ENCODE measurements at regions not wholly inside any gene's neighbourhood (a gene's known extent, or its start where the extent isn't known, plus 50 kb on each side); places are given as distances from the start of the nearest gene placed in this dataset.
"Not testable (repeated sequence)": the region's sequence is repeated elsewhere in the genome, so short reads cannot be mapped to it uniquely, and the experiment has no call there.

- not testable (repeated sequence) for DNase-seq (ENCODE audit: low spot score)
- ATAC-seq (ENCODE audit: low FRiP score) = peak; percentile 12
These were observed 50.2 kb upstream of the FCGR2A start for GRCh38 chr1:161454865-161455707.

GRCh38 chr1:161453950-161454864 is 51.0 kb upstream of the FCGR2A start:
- not testable (repeated sequence) for DNase-seq (ENCODE audit: low spot score)
- ATAC-seq (ENCODE audit: low FRiP score) = peak; percentile 44

GRCh38 chr1:161451698-161452348 is 53.4 kb upstream of the FCGR2A start:
- ATAC-seq (ENCODE audit: low FRiP score) = peak; percentile 34
- DNase-seq (ENCODE audit: low spot score) = not testable (repeated sequence)

GRCh38 chr1:161447760-161448332 is 57.4 kb upstream of the FCGR2A start:
- not testable (repeated sequence) for DNase-seq (ENCODE audit: low spot score)
- ATAC-seq (ENCODE audit: low FRiP score) = peak; percentile 5

- ATAC-seq (ENCODE audit: low FRiP score) = peak; percentile 7
These were observed 58.1 kb upstream of the FCGR2A start for GRCh38 chr1:161447040-161447759.

GRCh38 chr1:161444725-161445124 is 60.5 kb upstream of the FCGR2A start:
- ATAC-seq (ENCODE audit: low FRiP score) = peak; percentile 34
- not testable (repeated sequence) for DNase-seq (ENCODE audit: low spot score)

More at GRCh38 chr1:161447040-161447759, 58.1 kb upstream of the FCGR2A start:
- DNase-seq (ENCODE audit: low spot score) = not testable (repeated sequence)

GRCh38 chr1:161444255-161444654 is 61.0 kb upstream of the FCGR2A start:
- ATAC-seq (ENCODE audit: low FRiP score); DNase-seq (ENCODE audit: low spot score): not testable (repeated sequence)

- DNase-seq (ENCODE audit: low spot score) (no peak), ATAC-seq (ENCODE audit: low FRiP score) (no peak)
These were observed 64.9 kb upstream of the FCGR2A start for GRCh38 chr1:161440312-161440894.

GRCh38 chr1:161439280-161440232 is 65.7 kb upstream of the FCGR2A start:
- DNase-seq (ENCODE audit: low spot score) = no peak
- no peak for ATAC-seq (ENCODE audit: low FRiP score)
- TF ChIP-seq CTCF (IDR thresholded peaks at IDR 0.05) = no peak

More at GRCh38 chr1:161440312-161440894, 64.9 kb upstream of the FCGR2A start:
- no peak for TF ChIP-seq CTCF (IDR thresholded peaks at IDR 0.05)

- not testable (repeated sequence) for ATAC-seq (ENCODE audit: low FRiP score); DNase-seq (ENCODE audit: low spot score)
These were observed 65.5 kb upstream of the CFAP126 start for GRCh38 chr1:161433191-161433590.
